ENCODE measurements at regions not wholly inside any gene's neighbourhood (a gene's known extent, or its start where the extent isn't known, plus 50 kb on each side); places are given as distances from the start of the nearest gene placed in this dataset.
A peak's percentile ranks its signal among the peaks of the same experiment; 100 is the strongest.

DNA sequence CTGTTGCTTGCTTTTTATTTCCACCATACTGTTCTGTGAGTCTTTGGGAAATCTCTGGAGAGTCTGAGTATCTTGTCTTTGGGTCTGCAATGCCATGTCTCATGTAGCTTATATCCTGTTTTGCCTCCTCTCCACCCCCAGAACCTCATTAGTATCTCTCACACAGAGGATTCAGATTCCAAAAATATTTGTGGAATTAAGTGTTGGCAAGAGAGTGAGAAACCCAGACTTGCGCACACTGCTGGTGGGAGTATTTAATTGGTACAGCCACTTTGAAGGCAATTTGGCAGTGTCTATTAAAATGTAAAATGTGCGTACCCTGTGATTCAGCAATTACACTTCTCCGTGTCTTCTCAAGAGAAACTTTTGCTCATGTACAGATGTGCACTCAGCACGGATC, 68.6 kb downstream of the ZNF621 start:
- no peak for DNase-seq (ENCODE audit: low read depth, low spot score)

DNA sequence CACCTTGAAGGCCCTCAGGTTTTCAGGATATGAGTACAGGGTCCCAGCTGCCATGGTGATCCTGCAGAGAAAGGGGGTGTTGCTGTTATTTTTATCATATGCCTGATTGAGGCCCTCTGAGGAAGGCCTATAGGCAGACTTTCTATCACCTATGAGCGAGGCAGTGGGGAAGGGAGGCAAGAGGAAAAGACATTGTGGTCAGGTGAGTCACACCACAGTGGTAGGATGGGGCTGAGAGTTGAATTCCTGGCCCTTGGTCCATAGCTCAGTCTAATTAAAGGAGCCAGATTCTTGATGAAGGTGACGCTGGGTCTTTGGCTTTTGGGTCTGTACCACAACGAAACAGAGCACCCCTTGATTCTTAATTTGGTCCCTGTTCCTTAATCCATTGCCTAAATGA, 72.7 kb downstream of the ZNF621 start:
- no peak for DNase-seq (ENCODE audit: low read depth, low spot score)

DNA sequence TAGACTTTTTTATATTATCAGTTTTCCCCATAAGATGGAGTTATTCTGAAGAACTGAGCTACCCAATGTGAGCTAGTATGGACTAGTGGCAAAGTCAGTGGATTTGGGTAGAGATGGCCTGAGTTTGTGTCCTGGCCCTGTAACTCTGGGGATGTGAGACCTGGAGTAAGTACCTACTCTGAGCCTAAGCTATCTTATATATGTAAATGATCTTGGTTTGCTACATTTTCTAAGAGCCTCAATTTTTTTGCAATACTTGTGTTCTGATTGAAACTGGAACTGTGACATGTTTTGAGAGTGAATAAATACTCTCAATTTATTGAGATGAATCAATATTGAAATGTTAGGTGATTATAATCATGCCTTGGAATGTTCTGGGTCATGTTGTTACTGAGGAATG, 73.6 kb downstream of the ZNF621 start:
- DNase-seq (ENCODE audit: low read depth, low spot score), result no peak

DNA sequence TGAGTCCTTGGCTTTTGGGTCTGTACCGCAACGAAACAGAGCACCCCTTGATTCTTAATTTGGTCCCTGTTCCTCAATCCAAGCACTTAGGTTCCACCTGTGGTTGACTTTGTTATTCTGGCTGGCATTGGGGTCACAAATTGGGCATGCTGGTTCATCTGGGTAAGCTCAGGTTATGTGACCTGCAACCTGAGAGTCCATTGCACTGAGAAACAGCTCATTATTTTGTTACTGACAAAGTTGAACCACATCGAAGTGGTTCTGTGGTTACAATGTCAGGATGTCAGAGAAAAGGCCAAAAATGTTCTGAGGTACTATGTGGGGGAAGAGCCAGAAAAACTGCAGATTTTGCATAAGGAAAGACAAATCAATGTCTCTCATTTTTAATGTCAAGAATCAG, 74.2 kb downstream of the ZNF621 start:
- DNase-seq (ENCODE audit: low read depth, low spot score), result no peak

DNA sequence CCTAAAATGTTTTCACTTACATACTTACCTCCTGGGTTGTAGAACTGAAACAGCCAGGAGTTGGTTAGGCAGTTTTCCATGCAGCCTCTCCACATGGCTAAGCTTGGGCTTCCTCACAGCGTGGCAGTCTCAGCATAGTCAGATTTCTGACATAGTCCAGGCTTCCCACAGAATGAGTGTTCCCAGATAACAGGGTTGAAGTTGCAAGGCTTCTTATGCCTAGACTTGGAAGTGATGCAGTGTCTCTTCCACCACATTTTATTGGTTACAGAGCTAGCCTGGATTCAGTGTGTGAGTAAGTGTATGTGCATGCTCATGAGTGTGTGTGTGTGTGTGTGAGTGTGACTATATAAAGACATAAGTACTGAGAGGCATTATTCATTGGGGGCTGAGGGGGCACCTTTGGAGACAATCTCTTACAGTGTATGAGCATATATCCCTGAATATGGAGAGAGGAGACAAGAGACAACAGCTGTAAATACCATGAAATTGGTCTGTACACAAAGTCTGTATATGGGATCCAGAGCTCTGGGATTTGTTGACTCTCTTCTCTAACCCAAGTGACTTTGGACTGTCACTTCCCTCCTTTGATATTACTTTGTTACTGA, 78.1 kb downstream of the ZNF621 start:
- DNase-seq (ENCODE audit: low read depth, low spot score), result peak; percentile 34

DNA sequence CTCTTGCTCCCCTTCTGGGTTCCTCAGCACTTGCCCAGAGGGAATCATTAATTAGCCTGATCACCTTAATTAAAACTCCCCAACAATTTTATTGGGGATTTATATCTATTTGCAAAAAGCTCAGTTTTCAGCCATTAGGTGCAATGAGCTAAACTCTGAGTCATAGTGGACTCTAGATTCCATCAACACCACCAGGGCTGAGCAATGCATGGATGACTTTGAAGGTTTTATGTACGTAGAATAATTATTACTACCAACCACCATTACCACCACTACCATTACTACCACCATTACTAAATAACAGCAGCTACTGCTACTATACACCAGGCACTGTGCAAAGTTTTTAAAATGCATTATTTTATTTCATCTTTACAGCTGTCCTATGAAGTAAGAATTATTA, 81.2 kb downstream of the ZNF621 start:
- DNase-seq (ENCODE audit: low read depth, low spot score), result no peak

DNA sequence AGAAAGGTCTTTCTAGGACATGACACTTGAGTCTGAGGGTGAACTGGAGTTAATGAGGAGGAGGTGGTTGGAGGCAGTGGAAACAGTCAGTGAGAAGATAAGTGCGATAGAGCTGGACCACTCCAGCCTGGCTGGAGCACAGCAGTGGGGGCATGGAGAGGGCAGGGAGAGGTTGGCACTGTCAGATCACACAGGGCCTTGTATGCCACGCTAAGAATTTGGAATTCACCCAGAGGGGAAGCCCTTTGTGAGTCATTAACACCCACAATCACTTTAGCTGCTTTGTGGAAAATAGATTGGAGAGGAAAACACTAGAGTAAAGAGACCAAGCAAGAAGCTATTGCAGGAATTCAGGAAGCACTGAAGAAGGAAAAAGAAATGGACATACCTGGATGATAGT, 83.3 kb downstream of the ZNF621 start:
- DNase-seq (ENCODE audit: low read depth, low spot score), result no peak

DNA sequence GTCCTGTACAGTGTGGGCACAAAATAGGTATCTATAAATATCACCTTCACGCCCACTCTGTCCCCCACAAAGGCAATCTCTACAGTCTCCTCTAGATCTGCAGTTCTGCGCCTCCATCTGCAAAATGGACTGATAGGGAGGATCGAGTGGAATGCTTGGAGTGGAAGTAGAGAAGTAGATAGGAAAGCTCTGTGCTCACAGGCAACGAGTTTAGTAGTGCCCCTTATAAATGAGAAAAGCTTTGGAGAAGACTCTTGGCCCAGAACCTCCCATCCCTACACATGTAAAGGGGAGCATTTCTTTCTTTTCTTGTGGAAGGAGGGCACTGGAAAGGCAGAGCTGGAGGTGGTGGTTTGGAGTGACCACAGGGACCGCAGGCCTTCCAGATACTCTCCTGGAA, 88.5 kb downstream of the ZNF621 start:
- DNase-seq (ENCODE audit: low read depth, low spot score), result no peak

DNA sequence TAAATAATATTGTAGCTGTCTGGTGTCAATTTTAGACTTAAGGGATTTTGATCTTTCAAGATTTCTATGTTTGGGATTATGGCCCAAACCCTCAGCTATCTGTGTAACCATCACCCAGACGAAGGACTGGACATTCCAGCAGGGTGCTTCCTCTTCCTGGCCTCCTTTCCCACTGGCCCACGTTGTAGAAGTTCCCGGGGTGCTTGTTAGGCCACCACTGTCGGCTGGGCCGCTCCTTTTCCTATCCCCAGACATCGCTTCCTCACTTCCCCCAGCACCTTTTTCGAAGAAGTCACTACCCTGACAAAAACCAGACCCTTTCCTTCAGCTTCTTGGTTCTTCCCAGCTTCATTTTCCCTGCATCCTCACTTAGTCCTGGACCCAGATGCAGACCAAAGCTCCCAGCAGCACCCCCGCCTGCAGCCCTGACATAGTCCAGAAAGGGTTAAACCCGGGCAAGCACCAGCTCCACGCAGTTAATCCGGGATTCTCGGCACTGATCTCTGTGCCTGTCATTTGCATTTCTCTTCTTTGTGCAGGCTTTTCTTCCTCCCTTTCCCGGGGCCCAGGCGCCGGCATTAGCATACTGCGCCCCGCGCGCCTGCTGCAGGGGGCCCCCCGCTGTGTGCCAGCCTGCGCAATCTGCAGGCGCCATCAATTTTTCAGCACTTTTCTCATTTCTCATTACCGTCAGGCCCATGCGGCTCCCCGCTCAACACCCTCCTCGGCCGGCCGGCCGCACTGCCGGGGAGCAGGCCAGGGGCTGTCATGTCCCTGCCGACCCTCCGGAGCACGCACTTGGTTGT, 90.6 kb downstream of the ZNF621 start:
- DNase-seq (ENCODE audit: low read depth, low spot score), result peak; percentile 76

DNA sequence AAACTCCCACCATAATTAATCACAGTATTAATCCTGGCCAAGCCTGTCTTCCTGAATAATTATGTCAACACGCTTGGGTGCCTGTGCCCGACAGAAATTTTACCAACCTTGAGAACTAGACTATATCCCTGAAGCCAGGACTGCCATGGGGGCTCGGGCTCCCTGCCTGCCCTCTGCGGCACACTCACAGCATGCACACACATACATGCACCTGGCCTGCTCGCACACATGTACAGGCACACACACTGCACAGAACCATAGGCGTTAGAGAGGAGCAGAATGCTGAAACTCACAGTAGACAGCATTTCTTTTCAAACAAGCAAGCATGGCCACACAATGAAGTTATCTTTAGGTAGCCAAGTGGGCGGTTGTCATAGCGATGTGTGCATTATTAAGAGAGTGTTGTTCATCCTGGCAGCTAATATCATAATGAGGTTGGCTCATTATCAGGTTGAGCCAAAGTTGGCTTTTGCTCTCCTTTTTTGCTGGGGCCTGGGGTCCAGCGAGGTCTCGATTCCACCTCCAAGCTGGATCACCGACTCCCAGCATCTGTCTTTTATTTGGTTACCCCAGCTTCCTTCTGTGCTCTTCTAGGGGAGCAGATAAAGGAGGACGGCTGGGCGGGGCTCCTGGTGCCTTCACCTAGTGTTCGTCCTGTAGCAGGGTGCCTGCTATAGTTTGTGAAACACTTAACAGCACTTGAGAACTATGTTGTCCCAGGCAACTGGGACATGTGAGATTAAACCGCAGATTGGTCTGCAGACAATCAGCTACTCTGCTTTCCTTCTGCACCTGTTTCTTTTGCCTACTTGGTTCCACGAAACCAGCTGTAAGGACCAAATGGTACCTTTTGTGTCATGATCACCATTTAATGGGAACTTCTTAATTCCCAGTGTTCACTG, 91.4 kb downstream of the ZNF621 start:
- no peak for DNase-seq (ENCODE audit: low read depth, low spot score)

DNA sequence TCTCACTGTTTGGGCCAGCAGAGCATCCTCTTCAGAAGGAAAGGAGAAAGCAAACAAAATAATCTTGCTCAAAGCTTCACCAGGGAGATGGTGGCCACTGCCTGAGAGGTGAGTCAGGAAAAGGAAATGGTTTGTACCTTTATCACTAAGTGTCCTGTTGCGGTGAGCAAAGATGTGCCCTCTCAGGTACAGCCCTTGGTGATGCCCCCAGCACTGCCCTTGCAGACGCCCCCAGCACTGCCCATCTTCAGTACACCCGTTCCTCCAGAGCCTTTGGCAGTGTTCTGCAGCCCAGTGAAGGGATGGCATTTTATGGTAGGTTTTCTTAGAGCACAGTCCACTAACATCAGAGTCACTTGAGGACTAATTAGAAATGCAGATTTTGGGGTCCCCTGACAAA, 92.3 kb downstream of the ZNF621 start:
- DNase-seq (ENCODE audit: low read depth, low spot score), result no peak

DNA sequence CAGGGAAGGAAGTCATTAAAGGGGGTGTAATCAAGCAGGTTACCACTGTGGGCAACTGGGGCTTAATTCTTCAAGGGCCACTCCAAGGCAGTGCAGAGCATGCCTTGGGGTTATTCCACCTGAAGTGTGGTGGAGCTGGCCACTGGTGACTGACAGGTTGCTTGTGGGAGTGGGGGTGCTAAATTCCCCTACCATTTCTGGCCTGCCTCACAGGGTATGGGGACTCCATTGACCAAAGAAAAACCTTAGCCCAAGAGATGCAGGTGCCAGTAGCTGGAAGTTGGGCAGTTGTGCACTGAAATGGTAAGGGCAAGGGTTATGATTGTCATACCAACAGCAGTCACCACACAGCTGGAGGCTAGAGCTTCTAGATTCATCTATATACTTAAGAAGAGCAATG, 93.4 kb downstream of the ZNF621 start:
- DNase-seq (ENCODE audit: low read depth, low spot score), result no peak

DNA sequence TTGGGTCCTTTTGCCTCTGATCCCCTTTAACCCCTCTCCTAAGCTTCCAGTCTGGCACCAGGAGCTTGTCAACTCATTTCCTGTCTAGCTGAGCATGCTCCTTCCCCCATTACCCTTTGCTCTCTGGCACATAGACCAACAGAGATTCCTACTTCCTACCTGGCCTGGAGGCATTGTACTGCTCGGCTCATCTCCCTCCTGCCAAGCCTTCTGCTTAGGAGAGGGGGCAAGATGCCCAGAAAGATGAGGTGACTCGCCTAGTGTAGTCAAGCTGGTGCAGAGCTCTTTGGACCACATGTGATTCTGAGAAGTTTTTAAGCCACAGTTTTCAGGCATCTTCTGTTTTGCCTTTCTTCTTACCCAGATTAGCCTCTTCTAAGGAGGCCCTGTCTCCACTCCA, 95.4 kb downstream of the ZNF621 start:
- no peak for DNase-seq (ENCODE audit: low read depth, low spot score)

DNA sequence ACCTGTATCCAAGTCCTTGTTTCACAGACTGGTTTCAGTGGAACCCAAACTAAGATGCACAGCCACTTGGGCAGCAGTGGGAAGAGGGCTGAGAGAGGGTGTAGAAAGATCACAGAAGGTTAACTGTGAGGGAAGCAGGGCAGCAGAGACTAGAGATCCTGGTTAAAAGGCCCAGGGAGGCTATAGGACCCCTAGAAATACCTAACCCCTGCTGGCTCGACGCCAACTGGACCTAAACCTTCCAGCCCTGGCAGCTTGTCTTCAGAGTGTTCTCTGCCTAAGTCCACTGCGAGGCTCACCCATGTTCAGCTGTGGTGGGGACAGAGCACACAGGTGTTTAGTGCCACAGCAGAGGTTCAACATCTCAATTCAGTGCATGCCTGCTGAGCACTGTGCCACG, 96.5 kb downstream of the ZNF621 start:
- no peak for DNase-seq (ENCODE audit: low read depth, low spot score)

DNA sequence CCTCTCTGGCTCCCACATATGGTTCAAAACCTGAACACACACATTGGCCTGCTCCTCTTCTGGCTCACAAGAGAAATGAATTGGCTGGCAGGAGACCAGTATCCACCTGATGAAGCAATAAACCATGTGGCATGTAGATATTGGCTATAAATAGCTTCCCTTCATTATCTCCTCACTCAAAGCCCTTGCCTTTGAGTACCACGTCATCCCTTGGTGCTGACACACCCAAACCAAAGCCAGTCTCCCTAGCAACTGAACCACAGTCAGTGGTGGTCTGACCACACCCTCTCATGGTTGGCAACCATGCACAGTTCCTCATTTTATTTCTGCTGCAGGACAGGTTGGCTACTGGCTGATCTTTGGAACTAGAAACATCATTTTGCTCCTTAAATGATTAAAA, 98.8 kb downstream of the ZNF621 start:
- no peak for DNase-seq (ENCODE audit: low read depth, low spot score)

DNA sequence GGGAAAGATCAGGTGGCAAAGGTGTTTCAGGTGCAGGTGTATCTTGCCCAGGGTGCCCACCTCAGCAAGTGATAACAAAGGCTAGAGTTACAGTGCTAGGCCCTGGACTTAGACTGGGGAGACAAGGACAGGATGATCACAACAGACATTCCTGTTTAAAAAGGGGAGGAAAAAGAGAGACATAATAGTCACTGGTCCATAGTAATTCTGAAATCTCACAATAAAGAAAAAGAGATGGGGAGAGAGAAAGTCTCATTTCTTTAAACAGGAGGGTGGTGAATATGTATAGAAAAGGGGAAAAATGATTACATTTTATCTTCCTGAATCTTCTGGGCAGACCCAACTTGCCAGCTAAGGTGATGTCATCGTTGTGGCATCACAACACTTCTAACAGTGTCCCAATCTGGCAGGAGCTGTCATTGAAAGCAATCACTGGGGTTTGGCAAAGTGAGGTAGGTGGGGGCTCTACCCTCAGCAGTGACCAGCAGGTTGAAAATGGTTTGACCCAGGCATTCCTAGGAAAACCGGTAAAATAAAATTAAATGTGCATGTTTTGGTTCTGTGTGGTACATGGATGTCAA, 99.5 kb downstream of the ZNF621 start:
- DNase-seq (ENCODE audit: low read depth, low spot score), result no peak

DNA sequence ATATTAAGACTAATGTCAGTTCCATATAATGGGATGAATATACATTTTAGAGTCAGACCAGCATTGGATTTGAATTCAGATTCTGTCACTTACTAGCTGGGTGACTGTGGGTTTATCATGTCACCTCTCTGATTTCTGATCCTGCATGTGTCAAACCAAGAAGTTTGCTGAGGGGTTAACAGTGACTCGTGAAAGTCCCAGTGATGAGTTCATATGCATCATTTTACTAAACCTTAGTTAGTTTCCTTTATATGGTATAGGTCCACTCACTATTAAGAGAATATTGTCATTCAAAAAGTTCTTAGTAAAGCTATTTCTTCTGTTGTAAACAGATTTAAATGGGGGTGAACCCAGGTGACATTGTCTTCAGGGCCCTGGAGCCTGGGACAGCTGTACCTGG, 102.3 kb downstream of the ZNF621 start:
- DNase-seq (ENCODE audit: low read depth, low spot score), result no peak

DNA sequence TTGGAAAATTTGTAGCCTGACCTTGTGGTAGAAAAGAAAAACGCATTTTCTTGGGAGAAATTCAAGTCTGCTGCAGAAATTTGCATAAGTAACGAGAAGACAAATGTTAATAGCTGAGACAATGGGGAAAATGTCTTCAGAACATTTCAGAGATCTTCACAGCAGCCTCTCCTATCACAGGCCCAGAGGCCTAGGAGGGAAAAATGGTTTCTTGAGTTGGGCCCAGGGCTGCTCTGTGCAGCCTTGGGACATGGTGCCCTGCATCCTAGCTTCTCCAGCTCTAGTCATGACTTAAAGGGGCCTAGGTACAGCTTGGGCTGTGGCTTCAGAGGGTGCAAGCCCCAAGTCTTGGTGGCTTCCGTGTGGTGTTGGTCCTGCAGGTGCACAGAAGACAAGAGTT, 104.2 kb downstream of the ZNF621 start:
- DNase-seq (ENCODE audit: low read depth, low spot score), result no peak

DNA sequence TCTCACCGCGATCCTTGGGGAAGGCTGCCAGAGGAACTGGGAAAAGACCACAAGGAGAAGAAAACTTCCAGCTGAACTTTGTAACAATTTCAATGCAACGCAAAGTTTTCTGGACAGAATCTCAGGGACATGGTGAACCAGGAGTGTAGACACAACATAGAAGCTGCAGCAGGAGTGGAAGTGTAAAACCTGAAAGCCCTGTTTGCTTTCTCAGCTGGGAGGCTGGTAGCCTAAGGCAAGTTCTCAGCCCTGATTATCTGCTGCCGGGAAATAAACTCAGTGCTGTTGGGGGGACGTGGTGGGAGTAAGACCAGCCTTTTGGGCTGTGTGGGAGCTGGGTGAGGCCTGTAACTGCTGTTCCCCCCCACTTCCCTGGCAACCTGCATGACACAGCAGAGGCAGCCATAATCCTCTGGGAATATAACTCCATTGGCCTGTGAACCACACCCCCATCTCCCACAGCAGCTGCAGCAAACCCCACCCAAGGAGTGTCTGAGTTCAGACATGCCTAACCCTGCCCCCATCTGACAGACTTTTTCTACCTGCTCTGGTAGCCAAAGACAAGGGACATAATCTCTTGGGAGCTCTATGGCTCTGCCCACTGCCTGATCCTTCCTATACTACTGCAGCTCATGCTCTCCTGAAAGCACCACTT, 106.7 kb downstream of the ZNF621 start:
- DNase-seq (ENCODE audit: low read depth, low spot score), result peak; percentile 77

DNA sequence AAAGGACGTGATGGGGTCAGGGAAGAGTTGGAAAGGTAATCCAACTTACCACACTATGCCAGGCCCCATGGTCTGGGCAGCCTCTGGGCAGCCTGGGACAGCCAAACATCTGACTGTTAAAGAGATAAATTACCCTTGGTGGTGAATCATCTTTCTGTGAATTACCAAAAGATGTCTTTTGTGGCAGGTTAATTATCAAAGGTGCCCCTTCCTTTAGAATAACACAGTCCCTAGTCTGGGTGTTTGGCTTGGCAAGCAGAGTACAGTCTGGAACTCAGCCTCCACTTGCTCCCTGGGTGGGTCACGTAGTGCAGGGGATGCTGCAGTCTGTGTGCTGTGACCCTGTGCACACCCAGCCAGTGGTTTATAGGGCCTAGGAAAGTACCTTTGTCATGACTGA, 113.1 kb downstream of the ZNF621 start:
- DNase-seq (ENCODE audit: low read depth, low spot score), result no peak

DNA sequence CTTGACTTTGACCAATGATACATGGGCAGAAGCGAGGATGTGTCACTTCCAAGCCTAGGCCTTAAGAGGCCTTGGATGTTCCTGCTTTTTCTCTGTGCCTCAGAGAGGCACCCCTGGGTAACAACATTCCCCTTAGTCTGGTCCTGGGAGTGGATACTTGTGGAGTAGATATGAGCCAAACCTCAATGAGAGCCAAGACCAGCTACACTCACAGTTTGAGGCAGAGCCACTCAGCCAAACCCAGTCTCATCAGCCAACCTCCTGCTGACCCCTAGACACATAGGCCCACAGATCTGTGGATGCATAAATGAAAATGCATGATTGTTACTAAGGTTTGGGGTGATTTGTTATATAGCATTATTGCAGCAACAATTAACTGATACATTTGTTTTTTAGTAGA, 114.2 kb downstream of the ZNF621 start:
- no peak for DNase-seq (ENCODE audit: low read depth, low spot score)

DNA sequence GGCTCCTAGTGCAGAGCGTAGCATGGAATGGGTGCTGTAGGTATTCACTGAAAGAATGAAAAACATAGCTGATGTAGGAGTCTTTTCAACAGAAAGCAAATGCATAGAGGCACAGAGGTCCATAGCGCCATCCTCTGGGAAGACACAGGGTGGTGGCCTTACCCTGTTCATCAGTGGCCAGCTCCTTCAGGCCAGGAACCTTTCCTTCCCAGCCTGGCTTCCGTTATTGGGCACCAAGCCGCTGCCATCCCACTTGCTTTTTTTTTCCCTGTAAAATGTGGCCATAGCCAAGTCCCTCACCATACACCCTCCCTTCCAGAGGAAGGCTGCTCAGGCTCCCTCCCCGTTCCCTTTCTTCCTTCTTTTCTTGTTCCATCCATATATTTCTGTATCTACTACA, 118.1 kb downstream of the ZNF621 start:
- no peak for DNase-seq (ENCODE audit: low read depth, low spot score)

All from ELF-1 (cell line).